ENCODE measurements at regions not wholly inside any gene's neighbourhood (a gene's known extent, or its start where the extent isn't known, plus 50 kb on each side); places are given as distances from the start of the nearest gene placed in this dataset.

DNA sequence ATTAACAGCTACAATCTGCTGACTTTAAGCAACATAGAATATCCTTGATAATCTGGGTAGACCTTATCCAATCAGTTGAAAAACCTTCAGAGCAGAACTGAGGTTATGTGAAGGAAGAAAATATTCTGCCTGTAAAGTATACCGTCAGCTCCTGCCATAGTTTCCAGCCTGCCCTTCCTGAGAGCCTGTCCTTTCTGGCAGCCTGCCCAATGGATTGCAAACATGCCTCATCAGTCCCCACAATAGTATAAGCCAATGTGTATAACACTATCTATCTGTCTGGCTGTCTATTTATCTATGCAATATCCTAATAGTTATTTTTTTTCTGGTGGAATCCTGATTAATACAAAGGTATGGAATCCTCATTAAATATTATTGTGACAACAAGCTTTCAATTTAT is 489.2 kb upstream of the KCND2 start:
- TF ChIP-seq EP300 (IDR thresholded peaks at IDR 0.05) (no peak), POLR2A (IDR thresholded peaks at IDR 0.05) (no peak)
- TF ChIP-seq, protein P1, sequence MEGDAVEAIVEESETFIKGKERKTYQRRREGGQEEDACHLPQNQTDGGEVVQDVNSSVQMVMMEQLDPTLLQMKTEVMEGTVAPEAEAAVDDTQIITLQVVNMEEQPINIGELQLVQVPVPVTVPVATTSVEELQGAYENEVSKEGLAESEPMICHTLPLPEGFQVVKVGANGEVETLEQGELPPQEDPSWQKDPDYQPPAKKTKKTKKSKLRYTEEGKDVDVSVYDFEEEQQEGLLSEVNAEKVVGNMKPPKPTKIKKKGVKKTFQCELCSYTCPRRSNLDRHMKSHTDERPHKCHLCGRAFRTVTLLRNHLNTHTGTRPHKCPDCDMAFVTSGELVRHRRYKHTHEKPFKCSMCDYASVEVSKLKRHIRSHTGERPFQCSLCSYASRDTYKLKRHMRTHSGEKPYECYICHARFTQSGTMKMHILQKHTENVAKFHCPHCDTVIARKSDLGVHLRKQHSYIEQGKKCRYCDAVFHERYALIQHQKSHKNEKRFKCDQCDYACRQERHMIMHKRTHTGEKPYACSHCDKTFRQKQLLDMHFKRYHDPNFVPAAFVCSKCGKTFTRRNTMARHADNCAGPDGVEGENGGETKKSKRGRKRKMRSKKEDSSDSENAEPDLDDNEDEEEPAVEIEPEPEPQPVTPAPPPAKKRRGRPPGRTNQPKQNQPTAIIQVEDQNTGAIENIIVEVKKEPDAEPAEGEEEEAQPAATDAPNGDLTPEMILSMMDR (IDR thresholded peaks at IDR 0.05), result no peak

All from tibial nerve (tissue), 4 donors.